GM12892 (cell line): ENCODE measurements at regions not wholly inside any gene's neighbourhood (a gene's known extent, or its start where the extent isn't known, plus 50 kb on each side); places are given as distances from the start of the nearest gene placed in this dataset.

Experiments
- POLR2A ChIP-seq: IDR thresholded peaks from 2 replicates; pipeline ENCODE4 v1.6.1; 2011; ENCODE audit warnings: low read depth, low read length, control low read depth
- POLR2AphosphoS5 ChIP-seq: IDR thresholded peaks from 2 replicates; pipeline ENCODE4 v1.6.1; 2011; ENCODE audit warnings: low read depth, low read length, control low read depth
- TAF1 ChIP-seq: IDR thresholded peaks from 2 replicates; pipeline ENCODE4 v1.6.1; 2011; ENCODE audit warnings: low read depth, mild to moderate bottlenecking, control low read depth, low read length, borderline replicate concordance

DNA sequence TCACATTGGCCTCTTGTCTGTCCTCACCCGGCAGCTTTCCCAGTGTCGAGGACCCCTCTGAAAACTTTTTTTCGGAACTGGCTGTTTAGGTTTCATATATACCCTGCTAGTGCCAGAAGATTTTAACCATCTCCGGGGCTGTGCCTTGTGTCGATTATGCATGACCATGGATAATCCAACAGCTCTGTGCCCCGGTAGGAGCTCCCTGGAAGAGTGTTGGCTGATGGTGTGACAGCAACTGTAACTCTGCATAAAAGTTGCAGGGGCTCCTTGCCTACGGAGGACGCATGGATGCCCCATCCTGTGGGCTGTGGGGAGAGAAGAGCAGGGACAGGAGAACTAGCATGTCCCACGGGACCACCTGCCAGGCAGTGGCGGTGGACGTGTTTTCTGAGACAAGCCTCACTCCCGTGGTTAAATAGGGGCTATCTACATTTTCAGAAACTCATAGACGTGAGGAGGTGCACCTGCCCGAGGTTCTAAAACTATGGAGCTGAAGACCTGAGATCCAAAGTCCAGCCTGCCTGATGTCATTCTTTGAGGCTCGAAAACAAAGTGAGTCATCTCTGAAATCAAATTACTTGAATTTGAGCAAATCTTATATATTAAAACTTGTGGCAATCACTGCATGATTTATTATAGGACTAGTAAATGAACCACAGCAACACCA lies 437.2 kb upstream of the HS6ST1 start:
- TF ChIP-seq POLR2A (no peak), TAF1 (no peak), POLR2AphosphoS5 (no peak)
